GM12878 (cell line): ENCODE measurements at regions not wholly inside any gene's neighbourhood (a gene's known extent, or its start where the extent isn't known, plus 50 kb on each side); places are given as distances from the start of the nearest gene placed in this dataset.

Experiments used
- ATAC-seq: fragments of 200-7000 bp; cut with Tn5 transposase; 3 replicates; pipeline ENCODE4 v1.9.1; 2020; ENCODE audit warnings: mild to moderate bottlenecking, moderate library complexity
- BruUV-seq: library from RNA; stranded (reverse); fragments of 400-500 nt; replicated peaks from 2 replicates; lab custom pipeline; 2021; lab: Mats Ljungman, UMichigan
- CTCF ChIA-PET: fragments of 300-600 bp; sonication (Branson Sonifier 250); formaldehyde crosslinking; extraction: SDS; loops from one replicate; lab custom pipeline; 2021; ENCODE audit warnings: inconsistent platforms; lab: Yijun Ruan, JAX
- POLR2A ChIA-PET: fragments of 350-600 bp; formaldehyde crosslinking; extraction: SDS; loops from one replicate; lab custom pipeline; 2021; ENCODE audit warnings: inconsistent platforms; lab: Charles Lee
- RAD21 ChIA-PET: fragments of 300-600 bp; sonication (Branson Sonifier 250); formaldehyde crosslinking; loops from one replicate; lab custom pipeline; 2023; ENCODE audit warnings: antibody characterized with exemption; ENCODE audit not compliant: unreplicated experiment; lab: Charles Lee
- SMC1A ChIA-PET: fragments of 300-600 bp; sonication (Branson Sonifier 250); formaldehyde crosslinking; loops from one replicate; lab custom pipeline; 2023; ENCODE audit not compliant: unreplicated experiment, uncharacterized antibody; lab: Charles Lee
- DNase-seq: peaks from one replicate; pipeline ENCODE4 v3.0.0-alpha.2; 2011; ENCODE audit warnings: low read depth, low spot score
- FAIRE-seq: peaks from 3 replicates; lab custom pipeline; 2011; peaks lifted over from hg19 to GRCh38; lab: Jason Lieb, UNC
- H2AFZ ChIP-seq: 2 replicates; pipeline ENCODE4 v1.6.0; 2011; ENCODE audit warnings: low read depth, low read length, control low read depth; ENCODE audit not compliant: control insufficient read depth
- H3K27ac ChIP-seq: 2 replicates; pipeline ENCODE4 v1.5.1; 2011; ENCODE audit warnings: control low read depth; ENCODE audit not compliant: control insufficient read depth, insufficient read depth
- H3K27me3 ChIP-seq, 2 experiments: replicated peaks in 1 of 2; 2 replicates each; pipeline versions ENCODE4 v1.6.0 to v1.6.1; 2011; ENCODE audit warnings: low read length in 1 of 2; ENCODE audit not compliant: control insufficient read depth in 2 of 2, insufficient read depth in 2 of 2
- H3K36me3 ChIP-seq, 2 experiments: 2 replicates each; pipeline ENCODE4 v1.5.1; 2011; ENCODE audit warnings: low read length in 1 of 2; ENCODE audit not compliant: control insufficient read depth in 2 of 2, insufficient read depth in 2 of 2
- H3K4me1 ChIP-seq: 2 replicates; pipeline ENCODE4 v1.6.1; 2011; ENCODE audit warnings: mild to moderate bottlenecking, low read length, moderate library complexity, mixed read lengths; ENCODE audit not compliant: control insufficient read depth, insufficient read depth
- H3K4me2 ChIP-seq: 2 replicates; pipeline ENCODE4 v1.6.0; 2011; ENCODE audit warnings: control low read depth; ENCODE audit not compliant: control insufficient read depth, insufficient read depth
- H3K4me3 ChIP-seq: fragments of 200-600 bp; sonication (generic); 2 replicates; pipeline ENCODE4 v1.5.1; 2016
- H3K79me2 ChIP-seq: 2 replicates; pipeline ENCODE4 v1.6.0; 2011; ENCODE audit warnings: low read length; ENCODE audit not compliant: control insufficient read depth, insufficient read depth
- H3K9ac ChIP-seq: 2 replicates; pipeline ENCODE4 v1.8.0; 2011; ENCODE audit warnings: low read length, control low read depth, mixed read lengths; ENCODE audit not compliant: control insufficient read depth, insufficient read depth
- H3K9me3 ChIP-seq: replicated peaks from 3 replicates; pipeline ENCODE4 v1.5.1; 2011; ENCODE audit warnings: mild to moderate bottlenecking, low read length; ENCODE audit not compliant: control insufficient read depth, insufficient read depth
- H4K20me1 ChIP-seq: 2 replicates; pipeline ENCODE4 v1.6.0; 2011; ENCODE audit not compliant: control insufficient read depth, insufficient read depth
- BCL11A ChIP-seq: IDR thresholded peaks from 2 replicates; pipeline ENCODE4 v1.6.1; 2011; ENCODE audit warnings: low read depth, low read length
- HDAC6 ChIP-seq: fragments of 200-600 bp; sonication (generic); IDR thresholded peaks from one replicate; pipeline ENCODE4 v1.8.0; 2017; ENCODE audit warnings: antibody characterized with exemption; ENCODE audit not compliant: unreplicated experiment
- TCF12 ChIP-seq: IDR thresholded peaks from 2 replicates; pipeline ENCODE4 v1.6.1; 2011; ENCODE audit warnings: low read depth, mild to moderate bottlenecking, low read length
- ZNF384 ChIP-seq: IDR thresholded peaks from 2 replicates; pipeline ENCODE4 v1.6.1; 2012; ENCODE audit warnings: low read depth, mild to moderate bottlenecking, low read length, improper control_type of control experiment, borderline replicate concordance
- ZNF622 ChIP-seq: fragments of 450-650 bp; IDR thresholded peaks from 2 replicates; pipeline ENCODE4 v1.6.1; 2017; ENCODE audit warnings: mild to moderate bottlenecking, inconsistent platforms
- WGBS: methylation state at CpG from one replicate; pipeline ENCODE4 v1.1.6; 2016; ENCODE audit warnings: low lambda C conversion rate; ENCODE audit not compliant: insufficient replicate concordance, insufficient coverage; ENCODE audit errors: missing lambda C conversion rate; 5-methylcytosine and 5-hydroxymethylcytosine counted together
- in situ Hi-C: fragments of 300-500 bp; cut with MboI; formaldehyde crosslinking; loops from 9 replicates; pipeline ENCODE4 v1.14.3; 2018; ENCODE audit warnings: mixed read lengths
- intact Hi-C: fragments of 100-400 bp; cut with micrococcal nuclease; formaldehyde crosslinking; loops from one replicate; pipeline ENCODE4 v1.14.2; 2022; ENCODE audit not compliant: unreplicated experiment
- TF ChIP-seq, protein P1 (sequence below): fragments of 450-650 bp; IDR thresholded peaks from 2 replicates; pipeline ENCODE4 v1.6.1; 2017; ENCODE audit warnings: mild to moderate bottlenecking, low read depth, inconsistent platforms; ENCODE audit not compliant: poor library complexity, severe bottlenecking
- TF ChIP-seq, protein P2 (sequence below): fragments of 450-650 bp; formaldehyde crosslinking; IDR thresholded peaks from 2 replicates; pipeline ENCODE4 v1.5.0; 2022; ENCODE audit warnings: mild to moderate bottlenecking, missing genetic modification characterization
- TF ChIP-seq, protein P3 (sequence below): fragments of 450-650 bp; IDR thresholded peaks from 2 replicates; pipeline ENCODE4 v1.6.1; 2017; ENCODE audit warnings: borderline replicate concordance

DNA sequence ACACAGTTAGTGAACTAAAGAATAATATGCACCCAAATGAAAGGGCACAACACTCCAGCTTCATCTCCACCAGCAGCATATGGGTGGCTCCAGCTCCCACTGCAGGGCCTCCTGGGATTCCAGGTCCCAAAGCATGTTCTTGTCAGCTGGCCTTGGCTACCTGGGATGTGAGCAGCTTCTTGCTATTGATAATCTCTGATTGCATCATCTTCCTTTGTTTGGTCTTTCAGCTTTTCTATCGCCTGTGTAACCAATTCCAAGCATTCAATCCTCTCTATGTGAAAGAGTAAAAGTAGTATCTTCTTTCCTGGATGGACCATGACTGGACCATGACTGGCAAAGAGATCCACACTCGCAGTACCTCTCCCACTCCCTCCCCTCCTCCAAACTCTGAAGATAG lies 333.9 kb upstream of the GLI3 start:
- Histone ChIP-seq H3K27ac (no peak overlapping the region), H3K36me3 (no peaks in the 10 kb centered on the region), H3K9me3 (no peaks in the 10 kb centered on the region), H3K4me1 (no peaks in the 10 kb centered on the region), H3K9ac (no peak overlapping the region), H3K4me2 (no peak overlapping the region), H2AFZ (no peak overlapping the region), H3K79me2 (no peaks in the 10 kb centered on the region), H3K27me3 (no peaks in the 10 kb centered on the region), H3K4me3 (no peak overlapping the region), H4K20me1 (no peaks in the 10 kb centered on the region)
- ChIA-PET SMC1A (no interaction called here), POLR2A (no interaction called here), CTCF (no interaction called here), RAD21 (no interaction called here)
- DNase-seq, result no peak
- WGBS, result 5% methylated on average over 2 of the region's 2 CpGs
- TF ChIP-seq ZNF384, result no peak
- TF ChIP-seq ZNF622, result no peak
- TF ChIP-seq, protein P1, sequence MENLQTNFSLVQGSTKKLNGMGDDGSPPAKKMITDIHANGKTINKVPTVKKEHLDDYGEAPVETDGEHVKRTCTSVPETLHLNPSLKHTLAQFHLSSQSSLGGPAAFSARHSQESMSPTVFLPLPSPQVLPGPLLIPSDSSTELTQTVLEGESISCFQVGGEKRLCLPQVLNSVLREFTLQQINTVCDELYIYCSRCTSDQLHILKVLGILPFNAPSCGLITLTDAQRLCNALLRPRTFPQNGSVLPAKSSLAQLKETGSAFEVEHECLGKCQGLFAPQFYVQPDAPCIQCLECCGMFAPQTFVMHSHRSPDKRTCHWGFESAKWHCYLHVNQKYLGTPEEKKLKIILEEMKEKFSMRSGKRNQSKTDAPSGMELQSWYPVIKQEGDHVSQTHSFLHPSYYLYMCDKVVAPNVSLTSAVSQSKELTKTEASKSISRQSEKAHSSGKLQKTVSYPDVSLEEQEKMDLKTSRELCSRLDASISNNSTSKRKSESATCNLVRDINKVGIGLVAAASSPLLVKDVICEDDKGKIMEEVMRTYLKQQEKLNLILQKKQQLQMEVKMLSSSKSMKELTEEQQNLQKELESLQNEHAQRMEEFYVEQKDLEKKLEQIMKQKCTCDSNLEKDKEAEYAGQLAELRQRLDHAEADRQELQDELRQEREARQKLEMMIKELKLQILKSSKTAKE, result no peak
- TF ChIP-seq, protein P2, sequence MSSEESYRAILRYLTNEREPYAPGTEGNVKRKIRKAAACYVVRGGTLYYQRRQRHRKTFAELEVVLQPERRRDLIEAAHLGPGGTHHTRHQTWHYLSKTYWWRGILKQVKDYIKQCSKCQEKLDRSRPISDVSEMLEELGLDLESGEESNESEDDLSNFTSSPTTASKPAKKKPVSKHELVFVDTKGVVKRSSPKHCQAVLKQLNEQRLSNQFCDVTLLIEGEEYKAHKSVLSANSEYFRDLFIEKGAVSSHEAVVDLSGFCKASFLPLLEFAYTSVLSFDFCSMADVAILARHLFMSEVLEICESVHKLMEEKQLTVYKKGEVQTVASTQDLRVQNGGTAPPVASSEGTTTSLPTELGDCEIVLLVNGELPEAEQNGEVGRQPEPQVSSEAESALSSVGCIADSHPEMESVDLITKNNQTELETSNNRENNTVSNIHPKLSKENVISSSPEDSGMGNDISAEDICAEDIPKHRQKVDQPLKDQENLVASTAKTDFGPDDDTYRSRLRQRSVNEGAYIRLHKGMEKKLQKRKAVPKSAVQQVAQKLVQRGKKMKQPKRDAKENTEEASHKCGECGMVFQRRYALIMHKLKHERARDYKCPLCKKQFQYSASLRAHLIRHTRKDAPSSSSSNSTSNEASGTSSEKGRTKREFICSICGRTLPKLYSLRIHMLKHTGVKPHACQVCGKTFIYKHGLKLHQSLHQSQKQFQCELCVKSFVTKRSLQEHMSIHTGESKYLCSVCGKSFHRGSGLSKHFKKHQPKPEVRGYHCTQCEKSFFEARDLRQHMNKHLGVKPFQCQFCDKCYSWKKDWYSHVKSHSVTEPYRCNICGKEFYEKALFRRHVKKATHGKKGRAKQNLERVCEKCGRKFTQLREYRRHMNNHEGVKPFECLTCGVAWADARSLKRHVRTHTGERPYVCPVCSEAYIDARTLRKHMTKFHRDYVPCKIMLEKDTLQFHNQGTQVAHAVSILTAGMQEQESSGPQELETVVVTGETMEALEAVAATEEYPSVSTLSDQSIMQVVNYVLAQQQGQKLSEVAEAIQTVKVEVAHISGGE (CRISPR knock-in tag), result no peak
- TF ChIP-seq HDAC6, result no peak
- no peak for TF ChIP-seq BCL11A
- TF ChIP-seq, protein P3, sequence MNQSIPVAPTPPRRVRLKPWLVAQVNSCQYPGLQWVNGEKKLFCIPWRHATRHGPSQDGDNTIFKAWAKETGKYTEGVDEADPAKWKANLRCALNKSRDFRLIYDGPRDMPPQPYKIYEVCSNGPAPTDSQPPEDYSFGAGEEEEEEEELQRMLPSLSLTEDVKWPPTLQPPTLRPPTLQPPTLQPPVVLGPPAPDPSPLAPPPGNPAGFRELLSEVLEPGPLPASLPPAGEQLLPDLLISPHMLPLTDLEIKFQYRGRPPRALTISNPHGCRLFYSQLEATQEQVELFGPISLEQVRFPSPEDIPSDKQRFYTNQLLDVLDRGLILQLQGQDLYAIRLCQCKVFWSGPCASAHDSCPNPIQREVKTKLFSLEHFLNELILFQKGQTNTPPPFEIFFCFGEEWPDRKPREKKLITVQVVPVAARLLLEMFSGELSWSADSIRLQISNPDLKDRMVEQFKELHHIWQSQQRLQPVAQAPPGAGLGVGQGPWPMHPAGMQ, result no peak
- TF ChIP-seq TCF12, result no peak
- in situ Hi-C loops, result no loop called here
- ATAC-seq, result no peak
- no peak for FAIRE-seq
- intact Hi-C loops, result no loop called here
- no TSS peak for BruUV-seq
